Right lobe of liver (tissue), 4 donors: ENCODE measurements at regions not wholly inside any gene's neighbourhood (a gene's known extent, or its start where the extent isn't known, plus 50 kb on each side); places are given as distances from the start of the nearest gene placed in this dataset.

ENCODE experiments used
- POLR2A ChIP-seq: fragments of 450-650 bp; IDR thresholded peaks from one replicate; pipeline ENCODE4 v1.6.1; 2017; ENCODE audit warnings: antibody characterized with exemption, mild to moderate bottlenecking
- TF ChIP-seq, protein P1 (sequence below), 4 donors: fragments of 200-600 bp in 3 of 4; fragments of 450-650 bp in 1 of 4; IDR thresholded peaks; one replicate each; pipeline versions ENCODE4 v1.5.1 to v1.8.0; 2016 to 2022; ENCODE audit warnings: antibody characterized with exemption in 4 of 4, mild to moderate bottlenecking in 2 of 4
- donor health status: DM: no; HTN: no; CAD: no.
- donor health status: DM: no; HTN: no; CAD: no.
- donor health status: DM: no; HTN: yes; CAD: no.

DNA sequence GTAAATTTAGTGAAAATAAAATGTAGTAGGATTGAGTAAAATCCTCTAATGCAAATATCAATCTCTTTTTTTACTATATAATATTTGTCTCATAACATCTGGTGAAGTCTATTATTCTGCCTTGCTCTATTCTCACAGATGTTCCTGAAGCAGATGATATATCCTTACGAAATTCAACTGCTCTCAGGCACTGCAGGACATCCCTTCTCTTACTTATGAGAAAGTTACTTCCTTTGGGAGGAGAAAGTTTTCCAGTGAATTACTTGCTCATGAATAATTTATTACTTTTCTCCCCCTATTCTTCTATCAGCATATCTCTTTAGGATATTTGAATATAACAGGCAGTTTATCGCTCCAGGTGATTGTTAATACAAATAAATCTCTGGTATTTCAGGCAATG is 75.6 kb upstream of the AGA start:
- TF ChIP-seq, protein P1, sequence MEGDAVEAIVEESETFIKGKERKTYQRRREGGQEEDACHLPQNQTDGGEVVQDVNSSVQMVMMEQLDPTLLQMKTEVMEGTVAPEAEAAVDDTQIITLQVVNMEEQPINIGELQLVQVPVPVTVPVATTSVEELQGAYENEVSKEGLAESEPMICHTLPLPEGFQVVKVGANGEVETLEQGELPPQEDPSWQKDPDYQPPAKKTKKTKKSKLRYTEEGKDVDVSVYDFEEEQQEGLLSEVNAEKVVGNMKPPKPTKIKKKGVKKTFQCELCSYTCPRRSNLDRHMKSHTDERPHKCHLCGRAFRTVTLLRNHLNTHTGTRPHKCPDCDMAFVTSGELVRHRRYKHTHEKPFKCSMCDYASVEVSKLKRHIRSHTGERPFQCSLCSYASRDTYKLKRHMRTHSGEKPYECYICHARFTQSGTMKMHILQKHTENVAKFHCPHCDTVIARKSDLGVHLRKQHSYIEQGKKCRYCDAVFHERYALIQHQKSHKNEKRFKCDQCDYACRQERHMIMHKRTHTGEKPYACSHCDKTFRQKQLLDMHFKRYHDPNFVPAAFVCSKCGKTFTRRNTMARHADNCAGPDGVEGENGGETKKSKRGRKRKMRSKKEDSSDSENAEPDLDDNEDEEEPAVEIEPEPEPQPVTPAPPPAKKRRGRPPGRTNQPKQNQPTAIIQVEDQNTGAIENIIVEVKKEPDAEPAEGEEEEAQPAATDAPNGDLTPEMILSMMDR (IDR thresholded peaks at IDR 0.05): no peak
- TF ChIP-seq POLR2A: no peak
